Dendritic cell treated with granulocyte-macrophage colony-stimulating factor and Interleukin-4, amounts not matched to agents 40 ng/mL and 50 ng/mL, for 4 days (primary cell): ENCODE measurements at regions not wholly inside any gene's neighbourhood (a gene's known extent, or its start where the extent isn't known, plus 50 kb on each side); places are given as distances from the start of the nearest gene placed in this dataset.

ENCODE experiments used
- H3K27ac Mint-ChIP-seq: one replicate; pipeline ENCODE4 v1.8.0; 2022; ENCODE audit warnings: mild to moderate bottlenecking, mixed read lengths
- H3K27me3 Mint-ChIP-seq: one replicate; pipeline ENCODE4 v1.8.0; 2022; ENCODE audit warnings: mild to moderate bottlenecking, mixed read lengths
- H3K36me3 Mint-ChIP-seq: one replicate; pipeline ENCODE4 v1.8.0; 2022; ENCODE audit warnings: low read depth, mixed read lengths
- H3K4me1 Mint-ChIP-seq: one replicate; pipeline ENCODE4 v1.8.0; 2022; ENCODE audit warnings: low read depth, mixed read lengths
- H3K4me3 Mint-ChIP-seq: one replicate; pipeline ENCODE4 v1.8.0; 2022; ENCODE audit warnings: mild to moderate bottlenecking, moderate library complexity, mixed read lengths
- H3K9me3 Mint-ChIP-seq: one replicate; pipeline ENCODE4 v1.8.0; 2022; ENCODE audit warnings: mixed read lengths
- intact Hi-C: fragments of 100-400 bp; cut with micrococcal nuclease; formaldehyde crosslinking; loops from one replicate; pipeline ENCODE4 v1.15.0; 2022

- Mint-ChIP-seq H3K4me3 (no peak overlapping the region), H3K36me3 (no peaks in the 10 kb centered on the region), H3K9me3 (no peaks in the 10 kb centered on the region), H3K27me3 (peaks cover 2% of the 10 kb centered on the region), H3K27ac (no peak overlapping the region), H3K4me1 (peaks cover 20% of the 10 kb centered on the region)
- intact Hi-C loops = no loop called here
These were observed 183.5 kb upstream of the SDK2 start for GRCh38 chr17:73827627-73828291.

- Mint-ChIP-seq H3K27ac (no peak overlapping the region), H3K4me3 (no peak overlapping the region)
These were observed 185.5 kb upstream of the SDK2 start for GRCh38 chr17:73829676-73830280.

DNA sequence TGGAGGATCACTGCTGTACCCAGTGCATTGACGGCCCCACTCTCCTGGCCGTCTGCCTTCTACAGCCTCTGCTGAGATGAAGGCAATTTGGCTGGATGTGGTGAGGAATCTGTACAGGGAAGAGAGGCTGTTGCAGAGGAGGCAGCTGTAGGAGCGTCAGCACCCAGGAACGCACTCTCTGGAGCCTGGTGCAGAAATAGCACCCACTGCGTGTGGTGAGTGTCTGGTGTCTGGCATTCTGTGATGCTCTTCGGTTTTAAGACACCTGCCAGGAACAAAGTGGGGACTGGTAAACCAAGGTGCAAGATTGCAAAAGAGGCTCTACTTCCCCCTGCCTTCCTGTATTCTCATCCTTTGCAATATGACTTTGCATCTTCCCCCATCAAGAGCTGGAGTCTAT, 187.5 kb upstream of the SDK2 start:
- intact Hi-C loops = loop anchor here (10.0 kb wide), 1 partner anchor 177 kb away; no protein-coding TSS in a partner anchor
- Mint-ChIP-seq H3K9me3 (no peaks in the 10 kb centered on the region), H3K4me3 (no peak overlapping the region), H3K36me3 (no peaks in the 10 kb centered on the region), H3K27me3 (peaks cover 21% of the 10 kb centered on the region), H3K4me1 (peaks cover 20% of the 10 kb centered on the region), H3K27ac (no peak overlapping the region)

More at GRCh38 chr17:73829676-73830280, 185.5 kb upstream of the SDK2 start:
- H3K27me3 Mint-ChIP-seq = peaks cover 2% of the 10 kb centered on the region
- intact Hi-C loops = loop anchor here (10.0 kb wide), 1 partner anchor 175 kb away; no protein-coding TSS in a partner anchor
- no peaks in the 10 kb centered on the region for H3K9me3 Mint-ChIP-seq
- peaks cover 20% of the 10 kb centered on the region for H3K4me1 Mint-ChIP-seq
- H3K36me3 Mint-ChIP-seq = no peaks in the 10 kb centered on the region

GRCh38 chr17:73833775-73834488, 189.7 kb upstream of the SDK2 start:
- Mint-ChIP-seq H3K27ac (no peak overlapping the region), H3K4me3 (no peak overlapping the region), H3K9me3 (no peaks in the 10 kb centered on the region), H3K36me3 (no peaks in the 10 kb centered on the region), H3K4me1 (no peaks in the 10 kb centered on the region), H3K27me3 (peaks cover 24% of the 10 kb centered on the region)
- intact Hi-C loops = loop anchor here (10.0 kb wide), 1 partner anchor 179 kb away; no protein-coding TSS in a partner anchor

- H3K4me1 Mint-ChIP-seq = peaks cover 5% of the 10 kb centered on the region
- H3K9me3 Mint-ChIP-seq = no peaks in the 10 kb centered on the region
- intact Hi-C loops = loop anchor here (10.0 kb wide), 1 partner anchor 180 kb away; no protein-coding TSS in a partner anchor
- H3K27me3 Mint-ChIP-seq = peaks cover 24% of the 10 kb centered on the region
- H3K36me3 Mint-ChIP-seq = no peaks in the 10 kb centered on the region
- H3K4me3 Mint-ChIP-seq = no peak overlapping the region
- no peak overlapping the region for H3K27ac Mint-ChIP-seq
These were observed 190.6 kb upstream of the SDK2 start for GRCh38 chr17:73834684-73835343.

GRCh38 chr17:73835605-73836004, 191.4 kb upstream of the SDK2 start:
- Mint-ChIP-seq H3K36me3 (no peaks in the 10 kb centered on the region), H3K9me3 (no peaks in the 10 kb centered on the region), H3K4me3 (no peak overlapping the region), H3K4me1 (peaks cover 6% of the 10 kb centered on the region), H3K27me3 (peaks cover 24% of the 10 kb centered on the region), H3K27ac (no peak overlapping the region)
- intact Hi-C loops = loop anchor here (10.0 kb wide), 1 partner anchor 181 kb away; no protein-coding TSS in a partner anchor

DNA sequence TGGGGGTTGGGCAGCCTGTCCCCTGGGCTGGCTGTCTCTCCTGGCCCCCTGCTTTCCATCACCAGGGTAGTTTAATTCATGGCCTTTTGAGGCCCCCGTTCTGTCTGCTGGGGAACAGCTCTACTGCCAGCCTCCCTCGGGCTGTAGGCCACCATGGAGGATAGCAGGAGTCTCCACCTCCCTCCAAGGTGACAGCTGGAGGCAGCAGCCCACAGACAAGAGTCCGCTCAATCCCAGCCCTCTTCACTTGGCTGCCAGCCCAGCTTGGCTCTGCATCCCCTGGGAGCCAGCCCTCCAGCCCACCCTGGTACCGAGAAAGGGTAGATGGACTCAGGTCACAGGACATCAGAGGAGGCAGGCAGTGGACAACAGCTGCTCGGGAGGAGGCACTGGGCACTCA, 194.6 kb upstream of the SDK2 start:
- Mint-ChIP-seq H3K27ac (no peak overlapping the region), H3K27me3 (peaks cover 24% of the 10 kb centered on the region), H3K4me1 (peaks cover 6% of the 10 kb centered on the region), H3K4me3 (no peak overlapping the region), H3K36me3 (no peaks in the 10 kb centered on the region), H3K9me3 (no peaks in the 10 kb centered on the region)
- intact Hi-C loops = loop anchor here (10.0 kb wide), 1 partner anchor 184 kb away; no protein-coding TSS in a partner anchor

DNA sequence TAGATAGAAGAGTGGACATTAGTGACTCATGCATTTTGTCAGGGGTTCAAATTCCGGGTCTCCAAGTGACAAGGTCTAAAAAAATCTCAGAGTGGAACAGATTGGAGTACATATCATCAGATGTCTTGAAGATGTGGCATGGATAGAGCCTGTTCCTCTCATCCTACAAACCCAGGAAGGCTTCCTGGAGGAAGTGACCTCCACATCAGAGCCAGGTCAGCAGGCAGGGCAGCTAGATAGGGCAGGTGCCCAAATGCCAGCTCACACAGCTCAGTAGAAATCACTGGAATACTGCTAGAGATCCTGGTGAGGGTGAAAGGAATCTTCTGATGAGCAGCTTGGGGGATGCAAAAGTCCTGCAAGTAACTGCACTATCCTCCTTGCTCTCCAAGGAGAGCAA, 196.6 kb upstream of the SDK2 start:
- peaks cover 6% of the 10 kb centered on the region for H3K4me1 Mint-ChIP-seq
- intact Hi-C loops = no loop called here
- H3K27ac Mint-ChIP-seq = no peak overlapping the region
- H3K4me3 Mint-ChIP-seq = no peak overlapping the region
- H3K9me3 Mint-ChIP-seq = no peaks in the 10 kb centered on the region
- H3K27me3 Mint-ChIP-seq = peaks cover 12% of the 10 kb centered on the region
- H3K36me3 Mint-ChIP-seq = no peaks in the 10 kb centered on the region

GRCh38 chr17:73841431-73842060, 197.3 kb upstream of the SDK2 start:
- intact Hi-C loops = no loop called here
- Mint-ChIP-seq H3K27me3 (peaks cover 5% of the 10 kb centered on the region), H3K9me3 (no peaks in the 10 kb centered on the region), H3K4me3 (no peak overlapping the region), H3K36me3 (no peaks in the 10 kb centered on the region), H3K4me1 (peaks cover 6% of the 10 kb centered on the region), H3K27ac (no peak overlapping the region)

GRCh38 chr17:73847952-73848351, 203.7 kb upstream of the SDK2 start:
- Mint-ChIP-seq H3K4me1 (peaks cover 8% of the 10 kb centered on the region), H3K27me3 (peaks cover 3% of the 10 kb centered on the region), H3K9me3 (no peaks in the 10 kb centered on the region), H3K36me3 (no peaks in the 10 kb centered on the region), H3K4me3 (no peak overlapping the region), H3K27ac (no peak overlapping the region)
- intact Hi-C loops = no loop called here

GRCh38 chr17:73850426-73850825, 206.2 kb upstream of the SDK2 start:
- Mint-ChIP-seq H3K4me1 (peaks cover 8% of the 10 kb centered on the region), H3K4me3 (no peak overlapping the region), H3K9me3 (peaks cover 9% of the 10 kb centered on the region), H3K27ac (no peak overlapping the region), H3K27me3 (peaks cover 5% of the 10 kb centered on the region), H3K36me3 (no peaks in the 10 kb centered on the region)
- intact Hi-C loops = no loop called here

- H3K27ac Mint-ChIP-seq = no peak overlapping the region
- H3K9me3 Mint-ChIP-seq = peaks cover 9% of the 10 kb centered on the region
- H3K27me3 Mint-ChIP-seq = peaks cover 5% of the 10 kb centered on the region
- intact Hi-C loops = no loop called here
- H3K4me3 Mint-ChIP-seq = no peak overlapping the region
- peaks cover 8% of the 10 kb centered on the region for H3K4me1 Mint-ChIP-seq
- no peaks in the 10 kb centered on the region for H3K36me3 Mint-ChIP-seq
These were observed 206.8 kb upstream of the SDK2 start for GRCh38 chr17:73851091-73851490.

DNA sequence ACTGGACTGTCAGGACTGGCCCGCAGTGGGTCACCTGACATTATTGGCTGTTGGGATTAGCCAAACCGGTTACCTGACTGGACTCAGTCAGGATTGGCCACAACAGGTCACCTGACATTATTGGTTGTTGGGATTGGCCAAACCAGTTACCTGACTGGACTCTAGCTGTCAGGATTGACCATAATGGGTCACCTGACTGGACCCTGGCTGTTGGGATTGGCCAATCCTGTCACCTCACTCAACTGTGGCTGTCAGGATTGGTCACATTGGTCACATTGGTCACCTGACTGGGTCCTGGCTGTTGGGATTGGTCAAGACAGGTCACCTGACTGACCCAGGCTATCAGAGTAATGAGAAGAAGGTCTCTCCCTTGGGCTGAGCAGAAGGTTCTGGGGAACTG, 207.7 kb upstream of the SDK2 start:
- peaks cover 8% of the 10 kb centered on the region for H3K4me1 Mint-ChIP-seq
- peaks cover 5% of the 10 kb centered on the region for H3K27me3 Mint-ChIP-seq
- H3K36me3 Mint-ChIP-seq = no peaks in the 10 kb centered on the region
- H3K9me3 Mint-ChIP-seq = peaks cover 9% of the 10 kb centered on the region
- intact Hi-C loops = no loop called here
- H3K27ac Mint-ChIP-seq = no peak overlapping the region
- H3K4me3 Mint-ChIP-seq = no peak overlapping the region
